ENCODE measurements at regions not wholly inside any gene's neighbourhood (a gene's known extent, or its start where the extent isn't known, plus 50 kb on each side); places are given as distances from the start of the nearest gene placed in this dataset.
"Not testable (repeated sequence)": the region's sequence is repeated elsewhere in the genome, so short reads cannot be mapped to it uniquely, and the experiment has no call there.

DNA sequence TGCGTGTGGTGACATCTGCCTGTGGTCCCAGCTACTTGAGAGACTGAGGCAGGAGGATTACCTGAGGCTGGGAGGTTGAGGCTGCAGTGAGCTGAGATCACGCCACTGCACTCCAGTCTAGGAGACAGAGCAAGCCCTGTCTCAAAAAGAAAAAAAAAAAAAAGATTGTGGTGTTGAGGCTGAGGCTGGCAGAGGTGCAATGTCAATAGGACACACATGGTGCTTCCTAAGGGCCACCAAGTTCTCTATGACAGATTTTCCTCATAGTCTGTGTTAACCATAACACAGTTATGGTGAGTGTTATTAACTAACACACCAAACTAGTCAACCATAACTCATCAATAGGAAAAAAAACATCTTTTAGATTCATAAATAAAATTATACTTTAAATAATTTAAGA lies 494.4 kb downstream of the TMX3 start:
- DNase-seq: no peak

DNA sequence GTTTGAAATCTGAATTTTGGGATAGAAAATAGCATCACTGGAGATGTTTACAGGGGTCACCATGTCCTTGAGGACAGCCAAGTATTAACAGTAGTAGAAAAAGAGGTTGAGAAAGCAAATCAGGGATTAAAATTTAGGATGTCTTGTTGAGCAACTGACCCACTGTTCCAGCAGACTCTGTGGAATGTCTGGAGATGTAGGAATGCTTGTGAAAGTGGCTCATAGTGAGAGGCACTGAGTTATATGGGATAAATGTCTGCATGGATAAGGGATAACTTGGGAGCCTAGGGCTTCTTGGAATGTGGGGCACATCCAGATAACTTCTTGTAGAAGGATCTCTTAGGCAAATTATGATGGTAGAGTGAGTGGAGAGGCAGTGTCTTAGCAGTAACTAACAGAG lies 495.0 kb downstream of the TMX3 start:
- no peak for DNase-seq

GRCh38 chr18:68219274-68219673 lies 495.6 kb downstream of the TMX3 start:
- no peak for DNase-seq

- DNase-seq: no peak
Observed at GRCh38 chr18:68215931-68216330, 499.0 kb downstream of the TMX3 start.

- no peak for DNase-seq
Observed at GRCh38 chr18:68186039-68186438, 528.9 kb downstream of the TMX3 start.

DNA sequence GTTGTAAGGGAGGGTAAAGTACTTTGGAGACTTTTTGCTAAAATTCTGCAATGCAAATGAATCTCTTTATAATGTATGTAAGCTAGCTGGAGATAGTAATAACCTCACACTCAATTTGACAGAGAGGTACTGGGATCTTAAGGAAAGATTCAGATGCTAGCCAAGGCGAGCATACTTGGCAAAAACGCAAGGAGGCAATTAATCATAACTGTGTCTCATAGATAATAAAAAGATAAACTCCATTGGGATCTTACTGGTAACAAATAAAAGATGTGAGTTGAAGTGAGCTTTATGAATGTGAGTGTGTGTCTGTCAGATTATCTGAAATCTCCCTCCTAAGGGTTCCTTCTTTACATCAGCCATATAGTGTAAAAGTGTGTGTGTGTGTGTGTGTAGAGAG lies 533.0 kb downstream of the TMX3 start:
- no peak for DNase-seq

- DNase-seq: no peak
Observed at GRCh38 chr18:68179811-68180210, 535.1 kb downstream of the TMX3 start.

GRCh38 chr18:68178921-68179320 lies 536.0 kb downstream of the TMX3 start:
- DNase-seq: no peak

GRCh38 chr18:68177807-68178702 lies 536.9 kb downstream of the TMX3 start:
- peak; percentile 15 for DNase-seq

DNA sequence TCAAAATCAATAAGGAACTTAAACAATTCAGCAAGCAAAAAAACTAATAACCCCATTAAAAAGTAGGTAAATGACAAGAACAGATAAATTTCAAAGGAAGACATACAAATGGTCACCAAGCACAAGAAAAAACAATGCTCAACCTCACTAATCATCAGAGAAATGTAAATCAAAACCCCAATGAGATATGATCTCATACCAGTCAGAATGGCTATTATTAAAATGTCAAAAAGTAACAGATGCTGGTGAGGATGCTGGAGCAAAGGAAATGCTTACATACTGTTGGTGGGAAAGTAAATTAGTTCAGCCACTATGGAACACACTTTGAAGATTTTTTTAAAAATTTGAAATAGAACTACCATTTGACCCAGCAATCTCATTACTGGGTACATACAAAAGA lies 538.0 kb downstream of the TMX3 start:
- no peak for DNase-seq

- no peak for DNase-seq
Observed at GRCh38 chr18:68172842-68173549, 541.9 kb downstream of the TMX3 start.

DNA sequence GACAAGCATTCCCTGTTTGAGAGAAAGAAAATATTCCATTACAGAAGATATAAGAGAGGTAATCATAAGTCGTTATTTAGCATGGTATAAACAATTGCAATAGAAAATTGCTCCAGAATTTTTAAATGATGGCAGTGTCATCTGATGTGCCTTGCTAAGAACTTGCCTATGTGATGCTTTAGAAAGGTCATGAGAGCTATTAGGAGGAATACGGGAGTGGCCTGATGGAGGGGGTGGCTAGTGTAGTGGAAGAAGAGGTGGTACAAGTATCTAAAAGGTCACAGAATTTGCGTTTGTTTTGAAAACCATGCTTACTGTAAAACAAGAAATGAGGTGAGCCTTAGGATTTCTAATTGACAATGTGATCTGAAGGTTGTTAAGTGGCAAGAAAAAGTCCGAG lies 550.0 kb downstream of the TMX3 start:
- no peak for DNase-seq

- DNase-seq: not testable (repeated sequence)
Observed at GRCh38 chr18:68153821-68154220, 561.1 kb downstream of the TMX3 start.

DNA sequence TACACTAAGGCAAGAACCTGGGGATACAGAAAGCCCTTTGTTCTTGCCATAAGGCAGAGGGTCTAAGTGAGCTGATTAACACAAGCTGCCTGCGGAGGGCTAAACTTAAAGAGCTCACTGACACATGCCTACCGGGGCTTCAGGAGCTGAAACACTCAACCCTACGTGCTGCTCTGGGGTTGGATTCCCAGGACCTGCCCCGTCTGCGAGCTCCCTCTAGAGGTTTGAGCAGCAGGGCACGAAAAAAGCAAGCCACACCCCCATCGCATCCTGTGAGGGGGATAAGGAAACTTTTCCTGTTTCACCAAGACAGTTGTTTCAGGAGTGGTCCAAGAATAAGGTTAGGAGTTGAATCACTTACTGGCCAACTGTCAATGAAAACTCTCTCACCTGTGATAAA lies 562.1 kb downstream of the TMX3 start:
- DNase-seq: peak; percentile 45

DNA sequence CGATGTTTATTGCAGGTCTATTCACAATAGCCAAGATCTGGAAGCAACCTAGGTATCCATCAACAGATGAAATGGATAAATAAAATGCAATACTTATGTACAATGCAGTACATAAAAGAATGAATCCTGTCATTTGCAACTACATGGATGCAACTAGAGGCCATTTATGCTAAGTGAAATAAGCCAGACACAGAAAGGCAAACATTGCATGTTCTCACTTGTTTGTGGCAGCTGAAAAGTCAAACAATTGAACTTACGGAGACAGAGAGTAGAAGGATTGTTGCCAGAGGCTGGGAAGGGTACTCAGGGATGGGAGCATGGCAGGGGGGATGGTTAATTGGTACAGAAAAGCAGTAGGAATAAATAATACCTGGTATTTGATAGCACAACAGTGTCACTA lies 563.9 kb downstream of the TMX3 start:
- no peak for DNase-seq

- DNase-seq: no peak
Observed at GRCh38 chr18:68148863-68149262, 566.0 kb downstream of the TMX3 start.

GRCh38 chr18:68147728-68148127 lies 567.2 kb downstream of the TMX3 start:
- DNase-seq: no peak

GRCh38 chr18:68121826-68122225 lies 593.1 kb downstream of the TMX3 start:
- DNase-seq: no peak

DNA sequence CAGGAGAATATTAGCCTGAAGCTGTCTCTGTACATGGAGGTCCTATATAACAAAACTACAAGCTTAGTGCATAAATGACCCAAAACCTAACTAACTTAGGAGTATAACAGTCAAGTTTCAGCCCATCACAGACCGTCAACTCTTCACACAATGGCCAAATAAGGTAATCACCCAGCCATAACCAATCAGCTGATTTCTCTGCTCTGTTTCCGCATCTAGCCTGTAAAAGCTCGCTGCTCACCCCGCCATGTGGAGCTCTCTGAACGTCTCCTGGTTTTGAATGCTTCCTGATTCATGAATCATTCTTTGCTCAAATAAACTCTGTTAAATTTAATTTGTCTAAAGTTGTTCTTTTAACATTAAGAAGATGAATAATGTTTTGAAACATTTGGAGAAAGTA lies 593.6 kb downstream of the TMX3 start:
- DNase-seq: no peak

DNA sequence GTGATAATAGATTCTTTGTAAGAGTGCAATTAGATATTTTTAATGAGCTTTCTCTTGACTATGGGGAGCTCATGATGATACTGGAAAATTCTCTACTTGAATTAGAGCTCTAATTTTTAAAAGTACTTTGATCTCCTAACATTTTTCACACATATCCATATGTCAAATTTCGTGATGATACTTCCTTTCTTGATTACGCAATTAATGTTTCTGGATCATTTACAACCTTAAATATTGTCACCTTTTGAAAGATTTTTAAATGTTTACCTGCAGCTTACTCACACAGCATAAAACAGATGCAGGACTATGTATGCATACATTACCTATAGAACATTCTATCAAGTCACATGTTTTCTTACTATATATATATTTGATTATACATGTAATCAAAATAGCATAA lies 598.5 kb upstream of the DSEL start:
- DNase-seq: no peak

DNA sequence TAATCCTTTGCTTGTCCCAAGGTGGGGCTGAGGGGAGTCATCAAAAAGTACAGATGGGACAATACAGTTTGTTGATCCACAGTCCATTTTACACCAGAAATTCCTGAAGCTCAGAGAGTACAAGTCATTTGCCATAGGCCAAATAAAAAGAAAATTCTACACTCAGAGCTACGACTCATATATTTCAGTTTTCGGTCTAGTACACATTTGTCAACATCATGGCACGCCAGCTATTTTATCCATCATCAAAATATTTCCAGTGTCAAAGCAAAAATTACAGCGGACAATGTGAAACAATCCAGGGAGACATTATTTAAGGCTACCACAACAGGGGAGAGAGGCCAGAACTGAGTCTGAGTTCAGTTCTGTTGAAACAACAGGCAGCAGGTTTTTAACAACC lies 587.5 kb upstream of the DSEL start:
- DNase-seq: no peak

DNA sequence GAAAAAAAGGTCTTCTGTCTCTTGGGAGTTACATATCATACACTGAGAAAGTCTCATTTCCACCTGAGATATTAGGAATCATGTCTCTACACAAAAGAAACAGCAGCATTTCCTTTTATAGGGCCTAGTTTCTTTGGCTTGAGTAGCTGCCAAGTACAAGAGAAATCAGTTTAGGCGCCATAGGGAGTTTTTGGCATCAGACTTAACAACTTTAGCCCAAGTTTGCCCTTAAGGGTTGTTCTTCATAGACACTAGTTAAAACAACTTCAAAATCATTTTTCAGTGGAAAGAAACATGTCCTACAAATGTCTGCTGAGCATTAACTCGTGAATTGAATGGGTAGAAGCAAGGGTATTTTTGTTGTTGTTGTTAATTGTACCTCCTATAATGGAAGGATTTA lies 587.0 kb upstream of the DSEL start:
- no peak for DNase-seq

- no peak for DNase-seq
Observed at GRCh38 chr18:68102117-68102516, 585.6 kb upstream of the DSEL start.

DNA sequence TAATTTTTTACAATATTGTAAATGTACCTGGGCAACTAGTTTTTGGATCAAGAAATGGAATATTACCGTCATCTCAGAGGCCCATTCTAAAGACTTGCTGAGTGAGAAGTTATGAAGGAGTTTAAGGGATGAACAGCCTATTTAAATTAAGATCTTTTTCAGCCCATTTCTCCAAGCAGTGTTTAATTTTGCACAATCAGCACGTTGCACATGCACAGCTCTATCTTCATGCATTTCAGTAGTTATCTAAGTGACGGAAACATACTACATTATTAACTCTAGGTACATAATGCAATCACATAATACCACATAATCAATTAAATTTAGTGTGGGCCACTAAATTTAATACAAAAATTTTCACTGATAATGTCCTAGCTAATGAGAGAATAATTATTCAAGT lies 582.1 kb upstream of the DSEL start:
- DNase-seq: no peak

DNA sequence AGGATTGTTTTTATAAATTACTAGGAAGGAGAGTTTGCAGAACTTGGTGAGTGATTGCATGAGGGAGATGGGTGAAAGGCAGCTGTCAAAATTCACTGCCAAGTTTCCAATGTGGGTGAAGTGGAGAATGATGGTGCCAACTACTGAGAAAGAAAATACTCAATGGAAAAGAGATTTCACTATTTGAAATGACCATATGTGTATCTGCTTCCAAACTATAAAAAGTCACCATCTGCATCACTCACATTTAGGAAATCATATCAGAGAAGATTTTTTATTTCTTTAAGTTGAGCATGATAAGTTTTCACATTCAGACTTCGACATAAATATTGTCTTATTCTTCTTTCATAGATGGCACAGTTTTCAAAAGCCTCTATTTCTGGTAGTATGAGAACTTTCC lies 570.0 kb upstream of the DSEL start:
- no peak for DNase-seq
